ENCODE measurements at regions not wholly inside any gene's neighbourhood (a gene's known extent, or its start where the extent isn't known, plus 50 kb on each side); places are given as distances from the start of the nearest gene placed in this dataset.

GRCh38 chr2:64858541-64859311 lies 130.5 kb upstream of the SLC1A4 start:
- TF ChIP-seq TSHZ2 (CRISPR knock-in tag; IDR thresholded peaks at IDR 0.05) = no peak
- TF ChIP-seq ZNF70 (CRISPR knock-in tag; IDR thresholded peaks at IDR 0.05) = no peak
- no peak for TF ChIP-seq ZC3H10 (CRISPR knock-in tag; IDR thresholded peaks at IDR 0.05)
- TF ChIP-seq ZNF565 (CRISPR knock-in tag; conservative IDR thresholded peaks at IDR 0.05; ENCODE audit: low read depth) = no peak
- no peak for TF ChIP-seq ESRRG (CRISPR knock-in tag; IDR thresholded peaks at IDR 0.05)
- TF ChIP-seq TCF4 (CRISPR knock-in tag; IDR thresholded peaks at IDR 0.05; ENCODE audit: borderline replicate concordance) = no peak
- no peak; the same call in none of the 3 replicates for ATAC-seq

- ATAC-seq = no peak
- TF ChIP-seq CSRNP3 (CRISPR knock-in tag; IDR thresholded peaks at IDR 0.05) (no peak), RARB (CRISPR knock-in tag; IDR thresholded peaks at IDR 0.05) (no peak), PPARA (CRISPR knock-in tag; IDR thresholded peaks at IDR 0.05; ENCODE audit: borderline replicate concordance) (no peak), OSR1 (CRISPR knock-in tag; IDR thresholded peaks at IDR 0.05) (no peak), ARNTL (CRISPR knock-in tag; IDR thresholded peaks at IDR 0.05; ENCODE audit: borderline replicate concordance, low read depth) (no peak), ESRRG (CRISPR knock-in tag; IDR thresholded peaks at IDR 0.05) (no peak), ISL1 (CRISPR knock-in tag; IDR thresholded peaks at IDR 0.05) (no peak), PATZ1 (CRISPR knock-in tag; IDR thresholded peaks at IDR 0.05; ENCODE audit: borderline replicate concordance) (no peak), ZNF8 (CRISPR knock-in tag; IDR thresholded peaks at IDR 0.05) (no peak), GLIS3 (CRISPR knock-in tag; IDR thresholded peaks at IDR 0.05) (no peak), TCF4 (CRISPR knock-in tag; IDR thresholded peaks at IDR 0.05; ENCODE audit: borderline replicate concordance) (no peak), ZNF70 (CRISPR knock-in tag; IDR thresholded peaks at IDR 0.05) (no peak)
Observed at GRCh38 chr2:64859312-64860212, 129.6 kb upstream of the SLC1A4 start.

GRCh38 chr2:64860276-64860885 lies 128.8 kb upstream of the SLC1A4 start:
- ATAC-seq = no peak
- no peak for TF ChIP-seq ARNTL (CRISPR knock-in tag; IDR thresholded peaks at IDR 0.05; ENCODE audit: borderline replicate concordance, low read depth)

GRCh38 chr2:64860936-64861335 lies 128.3 kb upstream of the SLC1A4 start:
- ATAC-seq = no peak
- TF ChIP-seq RARB (CRISPR knock-in tag; IDR thresholded peaks at IDR 0.05) (no peak), ZNF565 (CRISPR knock-in tag; conservative IDR thresholded peaks at IDR 0.05; ENCODE audit: low read depth) (no peak), CREB5 (CRISPR knock-in tag; IDR thresholded peaks at IDR 0.05; ENCODE audit: low read depth) (no peak), TOX (CRISPR knock-in tag; IDR thresholded peaks at IDR 0.05; ENCODE audit: borderline replicate concordance) (no peak), OSR1 (CRISPR knock-in tag; IDR thresholded peaks at IDR 0.05) (no peak), ESRRG (CRISPR knock-in tag; IDR thresholded peaks at IDR 0.05) (no peak), CSDC2 (CRISPR knock-in tag; IDR thresholded peaks at IDR 0.05) (no peak), TCF4 (CRISPR knock-in tag; IDR thresholded peaks at IDR 0.05; ENCODE audit: borderline replicate concordance) (no peak), TSHZ2 (CRISPR knock-in tag; IDR thresholded peaks at IDR 0.05) (no peak), ZNF8 (CRISPR knock-in tag; IDR thresholded peaks at IDR 0.05) (no peak), PPARA (CRISPR knock-in tag; IDR thresholded peaks at IDR 0.05; ENCODE audit: borderline replicate concordance) (no peak), SNAI2 (CRISPR knock-in tag; IDR thresholded peaks at IDR 0.05) (no peak), ZNF70 (CRISPR knock-in tag; IDR thresholded peaks at IDR 0.05) (no peak), CSRNP3 (CRISPR knock-in tag; IDR thresholded peaks at IDR 0.05) (no peak), BACH2 (CRISPR knock-in tag; IDR thresholded peaks at IDR 0.05; ENCODE audit: borderline replicate concordance) (no peak), ISL1 (CRISPR knock-in tag; IDR thresholded peaks at IDR 0.05) (no peak)

All from SK-N-SH treated with all-trans-retinoic acid at 6 μM for 48 hours (cell line).